CD4-positive, alpha-beta T cell treated with Interleukin-6 at 100 ng/mL for 8 hours (primary cell): ENCODE measurements at regions not wholly inside any gene's neighbourhood (a gene's known extent, or its start where the extent isn't known, plus 50 kb on each side); places are given as distances from the start of the nearest gene placed in this dataset.

Source experiments
- DNase-seq: peaks from one replicate; pipeline ENCODE4 v3.0.0-alpha.2; 2020; ENCODE audit warnings: mixed read lengths, low spot score

DNA sequence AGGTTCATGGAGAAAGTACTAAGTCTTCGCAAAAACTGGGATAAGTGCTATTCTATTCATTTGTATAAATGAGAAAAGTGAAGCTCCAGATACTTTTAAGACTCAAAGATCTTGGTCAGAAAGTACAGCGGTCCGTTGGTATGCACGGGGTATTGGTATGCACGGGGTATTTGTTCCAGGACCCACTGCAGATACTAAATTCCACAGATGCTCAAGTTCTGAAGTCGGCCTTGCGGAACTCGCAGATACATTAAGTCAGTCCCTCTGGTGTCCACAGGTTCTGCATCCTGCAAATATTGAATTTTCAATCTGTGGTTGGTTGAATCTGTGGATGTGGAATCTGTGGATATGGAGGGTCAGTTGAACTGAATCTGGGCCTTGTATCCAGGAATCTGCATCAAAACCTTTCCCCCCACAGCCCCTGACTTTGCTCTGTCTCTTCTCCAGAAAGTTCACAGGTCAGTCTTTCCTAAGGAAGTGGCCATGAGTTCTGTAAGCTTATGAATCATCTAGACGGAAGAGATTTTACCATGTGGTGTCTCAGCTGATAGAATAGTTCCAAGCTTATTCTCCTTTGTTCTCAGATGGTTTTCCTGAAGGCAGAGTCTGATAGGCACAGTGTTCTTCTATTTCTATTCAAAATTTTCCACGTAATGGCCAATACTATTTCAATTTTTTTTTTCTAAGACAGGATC, 274.7 kb downstream of the NEDD1 start:
- DNase-seq: no peak

DNA sequence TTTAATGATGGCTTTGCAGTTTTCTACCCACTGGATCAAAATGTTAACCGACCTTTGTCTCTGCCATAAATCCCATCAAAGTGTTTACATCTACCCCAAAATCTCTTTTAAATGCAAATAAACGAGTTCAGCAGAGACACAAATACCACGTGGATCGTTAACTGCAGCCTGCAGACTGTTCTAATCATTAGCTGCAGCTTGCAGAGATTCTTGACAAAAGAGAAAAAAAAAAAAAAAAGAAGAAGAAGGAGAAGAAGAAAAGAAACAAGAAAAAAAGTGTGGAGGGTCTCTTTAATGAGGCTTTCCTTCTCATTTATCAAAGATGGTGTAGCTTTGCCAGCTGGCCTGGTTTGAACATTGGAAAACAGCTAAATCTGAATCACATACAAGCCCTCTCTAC, 275.7 kb downstream of the NEDD1 start:
- DNase-seq: no peak

DNA sequence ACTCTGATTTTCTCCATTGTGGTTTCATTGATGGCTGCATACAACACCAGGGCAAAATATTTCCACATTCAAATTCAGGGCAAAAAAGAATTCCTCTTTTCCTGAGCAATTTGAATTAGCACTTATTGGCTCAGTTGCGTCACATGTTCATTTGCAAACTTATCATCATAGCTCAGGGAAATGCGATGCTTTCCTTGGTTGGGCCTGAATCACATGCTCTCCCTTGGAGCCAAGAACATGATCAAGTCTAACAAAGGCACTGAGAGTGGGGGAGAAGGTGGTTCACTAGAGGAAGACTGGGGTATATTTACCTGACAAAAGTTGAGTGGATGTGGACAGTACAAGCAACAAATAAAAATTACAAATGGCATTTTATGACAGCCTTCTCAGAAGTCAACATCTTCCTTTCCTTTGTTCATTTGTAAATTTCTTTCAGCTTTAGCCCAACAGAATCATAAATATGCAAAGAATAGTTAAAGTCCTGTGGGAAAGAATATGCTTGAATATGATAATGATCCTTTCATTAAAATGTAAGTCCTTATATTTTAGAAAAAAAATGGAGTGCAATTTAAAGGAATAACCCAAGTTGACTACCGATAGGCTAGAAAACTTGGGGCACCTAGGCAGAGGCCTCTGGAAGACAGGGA, 277.2 kb downstream of the NEDD1 start:
- no peak for DNase-seq

DNA sequence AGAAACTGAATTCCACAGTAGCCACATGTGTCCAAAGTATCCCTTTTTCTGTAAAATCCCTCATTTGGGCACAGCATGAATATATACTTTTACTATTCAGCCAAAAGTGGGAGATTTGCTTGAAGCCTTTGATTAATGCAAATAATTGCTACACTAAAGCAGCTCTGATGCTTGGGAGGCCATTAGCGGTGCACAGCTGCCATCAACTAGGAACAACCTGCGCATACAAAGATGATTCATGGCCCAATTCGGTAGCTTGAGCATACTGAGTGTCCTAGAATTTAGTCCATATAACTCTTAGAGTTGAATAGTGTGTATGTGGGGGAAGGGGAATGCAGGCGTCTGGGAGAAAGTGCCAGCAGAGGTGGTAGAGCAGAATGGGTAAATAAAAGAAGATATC, 277.0 kb upstream of the RMST start:
- DNase-seq: no peak

DNA sequence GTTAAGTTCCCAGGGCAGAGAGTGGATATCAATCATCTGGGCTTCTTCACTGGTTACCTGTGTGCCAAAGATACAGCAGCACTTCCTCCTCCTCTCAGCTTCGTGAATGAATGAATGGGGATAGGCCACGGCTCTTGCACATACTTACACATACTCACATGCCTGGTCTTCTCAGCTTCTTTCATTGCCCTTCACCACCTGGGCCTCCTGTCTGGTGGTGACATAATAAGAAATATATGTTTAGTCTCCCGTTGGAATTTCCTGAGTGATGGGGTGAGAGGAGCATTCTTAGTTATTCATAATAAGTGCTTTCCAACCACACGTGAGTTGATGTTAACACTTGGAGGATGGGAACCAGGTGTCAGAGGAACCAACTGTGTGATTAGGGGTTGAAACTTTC, 268.1 kb upstream of the RMST start:
- no peak for DNase-seq

DNA sequence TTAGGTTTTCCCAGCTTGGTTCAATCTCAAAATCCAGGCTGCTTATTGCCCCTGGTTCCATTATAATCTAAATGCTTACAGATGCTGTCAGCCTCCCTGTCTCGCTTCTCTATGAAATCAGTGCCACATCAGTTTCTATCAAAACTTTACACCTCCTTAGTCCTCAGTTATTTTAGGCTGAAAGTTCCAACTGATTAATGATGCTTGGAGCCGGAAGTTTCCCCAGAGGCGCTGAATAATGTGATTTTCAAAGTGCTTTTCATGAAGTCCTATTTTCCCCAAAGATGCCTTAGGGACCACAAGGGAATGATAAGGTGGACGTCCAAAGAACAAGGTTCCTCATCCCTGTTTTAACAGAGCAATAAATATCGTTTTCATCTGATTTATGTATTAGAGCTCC, 262.4 kb upstream of the RMST start:
- no peak for DNase-seq

DNA sequence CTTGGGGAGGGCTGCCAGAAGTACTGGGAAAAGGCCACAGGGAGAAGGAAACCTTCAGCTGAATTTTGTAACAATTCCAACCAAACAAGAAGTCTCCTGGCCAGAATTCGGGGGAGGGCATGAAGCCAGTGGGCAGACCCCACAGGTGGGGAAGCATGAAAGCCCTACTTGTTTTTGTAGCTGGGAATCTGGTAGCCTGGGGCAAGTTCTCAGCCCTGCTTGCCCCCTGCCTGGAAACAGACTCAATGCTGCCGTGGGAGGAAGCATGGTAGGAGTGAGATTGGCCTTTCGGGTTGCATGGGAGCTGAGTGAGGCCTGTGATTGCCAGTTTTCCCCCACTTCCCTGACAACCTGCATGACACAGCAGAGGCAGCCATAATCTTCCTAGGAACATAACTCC, 259.2 kb upstream of the RMST start:
- no peak for DNase-seq

DNA sequence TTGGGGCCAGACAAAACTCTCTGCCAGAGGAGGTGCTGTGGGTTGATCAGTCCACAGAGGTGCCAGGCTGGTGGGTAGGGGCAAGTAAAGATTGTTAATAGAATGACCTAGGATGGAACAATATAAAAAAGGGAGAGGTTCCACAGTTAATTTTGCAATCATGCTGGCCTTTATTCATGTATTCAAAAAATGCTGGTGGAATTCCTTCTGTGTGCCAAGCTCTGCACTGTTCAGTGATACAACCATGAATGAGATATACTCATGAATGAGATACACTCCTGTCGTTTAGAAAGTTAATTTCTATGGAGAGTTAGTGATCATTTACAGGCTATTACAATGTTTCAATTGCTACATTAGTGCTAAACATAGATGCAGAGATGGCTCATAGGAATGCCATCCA, 252.6 kb upstream of the RMST start:
- no peak for DNase-seq

DNA sequence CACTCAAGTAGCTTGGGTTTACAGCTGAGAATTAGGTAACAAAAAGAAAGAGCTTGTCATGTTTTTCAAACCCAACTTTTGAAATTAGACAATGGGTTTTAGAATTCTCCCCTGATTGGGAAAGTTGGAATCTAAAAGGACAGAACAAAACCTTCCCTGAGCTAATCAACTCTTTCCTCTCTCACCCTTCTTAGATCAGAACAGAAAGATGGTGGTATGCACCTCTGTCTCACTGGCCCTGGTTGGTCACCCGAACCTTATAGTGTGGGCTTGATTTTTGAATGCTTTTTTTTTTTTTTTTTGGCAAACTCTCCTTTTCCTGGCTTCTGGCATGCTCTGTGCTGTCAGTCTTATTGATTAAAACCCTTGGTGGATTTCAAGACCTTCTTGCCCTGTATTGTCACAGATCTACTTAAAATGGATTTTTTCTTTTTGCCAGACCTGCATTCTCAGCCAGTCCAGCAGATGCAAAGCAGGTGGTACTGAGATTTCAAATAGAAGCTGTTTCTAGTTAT, 251.1 kb upstream of the RMST start:
- no peak for DNase-seq

DNA sequence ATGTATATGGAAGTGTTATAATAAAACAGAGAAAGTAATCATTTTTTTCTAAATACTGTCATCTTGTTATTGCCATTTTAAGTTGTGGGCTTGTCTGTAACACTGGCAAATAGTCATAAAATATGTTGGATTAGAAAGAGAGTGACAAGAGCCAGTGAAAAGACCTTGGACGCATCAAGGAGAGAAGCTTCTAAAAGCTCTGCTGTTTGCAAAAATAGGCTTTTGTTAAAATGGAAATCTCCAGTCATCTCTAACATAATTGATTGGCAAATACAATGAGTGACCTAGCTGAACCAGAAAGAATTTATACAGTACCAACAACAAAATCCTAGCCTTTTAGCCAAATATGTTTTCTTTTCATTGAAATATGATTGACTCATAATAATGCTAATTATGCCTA, 245.8 kb upstream of the RMST start:
- DNase-seq: no peak

DNA sequence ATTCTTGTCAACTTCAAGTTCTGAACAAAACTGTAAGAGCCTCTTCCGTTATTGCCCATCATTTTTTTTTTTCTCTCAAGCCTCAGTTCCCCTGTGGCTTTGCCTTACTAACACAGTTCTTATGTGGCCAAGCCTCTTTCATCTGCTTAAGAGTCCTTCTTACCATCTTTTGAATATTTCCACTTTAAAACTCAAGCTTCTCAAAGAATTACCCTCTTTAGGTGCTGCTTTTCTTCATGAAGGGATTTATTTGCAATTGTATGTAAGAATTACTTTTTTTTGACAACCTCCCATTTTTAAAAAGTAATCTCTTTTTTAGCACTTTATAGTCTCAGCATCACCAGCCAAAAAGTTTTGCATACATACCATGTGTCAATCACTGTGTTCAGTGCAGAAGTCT, 240.2 kb upstream of the RMST start:
- DNase-seq: no peak

DNA sequence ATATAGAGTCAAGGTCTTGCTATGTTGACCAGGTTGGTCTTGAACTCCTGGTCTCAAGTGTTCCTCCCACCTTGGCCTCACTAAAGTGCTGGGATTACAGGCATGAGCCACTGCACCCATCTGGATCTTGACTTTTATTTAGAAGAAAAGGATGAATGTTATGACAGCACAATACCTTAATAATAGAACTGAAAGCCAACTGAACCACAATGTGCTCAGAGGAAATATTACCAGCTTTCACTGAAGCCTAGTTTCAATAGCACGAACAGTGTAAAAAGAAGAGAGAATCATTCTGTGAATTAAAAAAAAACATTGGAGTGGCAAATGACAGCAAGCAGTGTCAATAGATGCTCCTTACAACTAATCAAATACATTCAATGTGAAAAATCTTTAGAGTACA, 239.2 kb upstream of the RMST start:
- DNase-seq: no peak

DNA sequence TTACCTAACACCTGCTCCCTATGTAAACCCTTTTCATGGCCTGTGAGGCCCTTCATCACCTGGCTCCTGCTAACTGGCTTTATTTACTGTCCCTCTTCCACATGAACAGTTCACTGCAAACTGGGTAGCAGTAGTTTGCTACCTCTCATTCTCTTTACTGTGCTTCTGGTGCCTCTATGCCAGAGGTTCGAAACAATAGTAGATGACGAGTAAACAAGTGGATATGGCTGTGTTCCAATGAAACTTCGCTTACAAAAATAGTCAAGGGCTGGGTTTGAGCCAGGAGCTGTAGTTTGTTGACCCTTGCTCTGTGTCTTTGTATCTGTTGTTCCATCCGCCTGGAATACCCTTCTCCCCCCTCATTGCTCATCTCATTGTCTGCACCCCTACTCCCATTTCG, 233.6 kb upstream of the RMST start:
- DNase-seq: no peak

DNA sequence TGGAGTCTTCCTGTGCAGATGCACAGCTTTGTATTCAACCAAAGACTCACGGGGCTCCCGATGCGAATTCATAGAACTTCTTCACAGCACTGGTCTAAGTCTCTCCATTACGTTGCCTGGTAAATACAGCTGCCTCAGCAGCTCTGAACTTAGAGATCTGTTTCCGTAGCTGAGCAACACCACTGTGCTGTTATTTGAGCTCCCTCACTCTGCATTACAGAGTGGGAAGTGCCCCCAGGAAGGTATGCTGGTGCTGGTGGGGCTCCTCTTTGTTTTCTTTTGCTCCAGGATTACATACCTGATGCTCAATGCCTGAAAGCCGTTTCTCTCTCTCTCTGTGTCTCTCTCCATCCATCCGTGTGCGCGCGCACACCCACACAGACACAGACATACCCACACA, 227.5 kb upstream of the RMST start:
- no peak for DNase-seq

DNA sequence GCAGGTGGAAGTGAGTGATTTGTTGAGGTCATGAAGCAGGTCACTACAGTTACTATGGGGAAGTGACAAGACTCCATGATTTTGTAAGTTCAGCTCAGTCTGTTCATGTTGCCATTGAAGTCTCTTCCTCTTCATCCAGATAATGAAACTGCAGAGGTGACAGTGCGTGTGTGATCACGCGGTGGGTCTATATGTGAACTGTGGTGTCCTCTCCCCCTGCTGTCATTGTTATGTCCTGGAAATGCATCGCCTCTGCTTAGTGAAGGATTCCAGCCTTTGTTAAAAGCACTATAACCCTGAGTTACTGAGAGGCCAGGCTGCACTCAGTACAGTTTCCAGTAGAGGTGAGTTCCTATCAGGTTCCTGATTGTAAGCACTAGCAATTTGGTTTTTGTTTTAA, 216.2 kb upstream of the RMST start:
- no peak for DNase-seq

DNA sequence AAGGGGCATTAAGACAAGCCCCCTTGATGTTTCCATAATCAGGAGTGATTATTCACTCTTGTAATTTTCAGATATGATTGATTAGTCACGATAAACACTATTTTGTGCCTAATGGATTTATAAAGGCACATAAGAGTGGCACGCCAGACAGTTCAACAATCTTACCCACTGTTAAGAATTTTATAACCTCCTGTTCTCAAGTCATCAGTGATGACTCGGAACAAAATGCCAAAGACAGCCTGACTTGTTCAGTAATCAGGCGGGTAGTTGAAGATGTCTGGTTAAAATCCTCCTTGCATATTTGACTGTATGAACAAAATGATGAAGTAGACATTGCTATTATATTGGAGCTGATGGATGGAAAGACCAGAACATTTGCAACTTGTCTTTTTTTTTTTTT, 212.1 kb upstream of the RMST start:
- no peak for DNase-seq

DNA sequence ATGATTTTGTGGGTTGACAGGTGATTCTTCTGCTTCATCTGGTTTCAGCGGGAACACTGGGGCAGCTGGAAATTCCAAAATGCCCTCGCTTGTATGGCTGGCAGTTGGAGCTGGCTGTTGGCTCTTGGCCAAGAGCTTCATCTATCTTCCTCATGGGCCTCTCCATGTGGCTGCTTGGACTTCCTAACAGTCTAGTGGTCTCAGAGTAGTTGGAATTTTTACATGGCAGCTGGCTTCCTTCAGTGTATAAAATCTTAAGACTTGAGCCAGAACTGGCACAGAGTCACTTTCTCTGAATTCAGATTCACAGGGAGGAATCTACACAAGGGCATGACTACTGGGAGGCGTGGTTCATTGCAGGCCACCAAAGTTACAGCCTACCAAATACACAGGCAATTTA, 204.9 kb upstream of the RMST start:
- DNase-seq: no peak

DNA sequence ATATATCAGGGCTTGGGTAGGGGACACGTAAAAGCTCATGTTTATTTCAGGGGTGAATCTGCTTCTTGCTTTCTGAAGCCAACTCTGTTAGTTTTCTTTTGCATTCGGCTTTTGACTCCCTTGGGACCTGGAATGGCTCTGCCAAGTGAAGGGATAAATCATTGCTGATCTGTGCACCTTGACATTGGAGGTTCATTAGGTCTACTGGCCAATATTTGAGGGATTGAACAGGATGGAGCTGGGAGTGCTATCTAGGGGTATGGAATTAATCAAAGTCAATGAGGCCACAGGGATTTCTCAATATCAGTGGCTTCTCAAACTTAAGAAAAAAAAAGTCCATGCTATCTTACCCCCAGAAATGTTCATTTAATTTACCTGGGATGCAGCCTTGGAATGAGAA, 203.5 kb upstream of the RMST start:
- no peak for DNase-seq

DNA sequence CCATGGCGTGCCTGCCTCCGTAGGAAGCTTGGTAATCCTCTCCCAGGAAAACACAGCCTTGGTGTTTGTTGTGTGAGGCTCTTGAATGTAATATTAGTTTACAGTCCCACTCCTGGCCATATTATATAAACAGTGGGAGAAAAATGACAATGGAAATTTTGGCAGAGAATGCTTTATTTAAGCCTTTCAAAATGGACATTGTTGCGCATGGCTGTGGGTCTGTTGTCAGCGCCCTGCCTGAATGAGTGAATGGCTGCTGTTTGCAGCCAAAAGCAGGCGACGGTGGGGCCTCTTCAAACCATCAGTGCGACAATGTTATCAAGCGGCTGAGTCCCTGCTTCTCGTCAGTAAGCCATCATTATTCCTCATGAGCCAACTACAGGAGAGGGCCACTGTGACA, 201.8 kb upstream of the RMST start:
- DNase-seq: no peak

DNA sequence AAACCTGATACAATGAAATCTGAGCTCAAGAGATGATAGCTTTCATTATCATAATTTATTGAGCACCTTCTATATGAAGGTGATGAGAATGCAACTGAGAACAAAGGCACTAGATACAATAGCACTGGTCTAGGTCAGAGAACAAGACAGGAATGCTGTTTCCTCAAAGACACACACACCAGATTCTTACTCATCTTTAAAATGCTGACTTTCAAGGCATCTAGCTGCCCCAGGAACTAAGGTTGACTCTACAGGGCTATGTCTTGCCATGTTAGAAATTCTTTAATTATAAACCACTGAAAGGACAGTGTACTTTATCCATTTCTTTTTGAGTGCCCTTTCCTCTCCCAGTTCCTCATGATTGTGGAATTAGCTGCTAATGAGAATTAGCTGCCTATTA, 195.4 kb upstream of the RMST start:
- DNase-seq: no peak

DNA sequence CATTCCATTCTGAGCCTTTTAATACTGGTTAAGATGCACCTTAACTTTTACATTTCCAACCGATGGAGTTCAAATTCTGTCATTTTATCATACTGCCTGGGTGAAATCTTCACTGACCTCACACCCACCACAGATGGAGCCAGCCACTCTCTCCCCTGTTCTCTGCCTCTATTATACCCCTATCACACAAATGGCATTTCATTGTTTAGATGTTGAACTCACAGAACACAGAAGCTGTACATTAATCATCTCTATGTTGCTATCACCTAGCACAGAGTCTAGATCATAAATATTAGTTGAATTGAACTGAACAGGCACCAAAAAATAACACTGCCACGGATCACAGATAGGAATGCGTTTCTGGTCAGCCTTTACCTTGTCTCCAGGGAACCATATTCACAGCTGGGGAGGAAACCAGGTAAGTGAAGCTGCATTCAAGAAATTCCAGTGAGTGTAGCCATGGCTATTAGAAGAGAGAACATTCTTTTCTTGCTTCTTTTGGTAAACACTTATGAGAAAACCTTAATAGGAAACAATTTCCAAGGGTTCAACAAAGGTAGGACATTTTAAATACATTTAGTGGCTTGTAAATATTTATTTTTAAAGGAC, 194.9 kb upstream of the RMST start:
- no peak for DNase-seq

DNA sequence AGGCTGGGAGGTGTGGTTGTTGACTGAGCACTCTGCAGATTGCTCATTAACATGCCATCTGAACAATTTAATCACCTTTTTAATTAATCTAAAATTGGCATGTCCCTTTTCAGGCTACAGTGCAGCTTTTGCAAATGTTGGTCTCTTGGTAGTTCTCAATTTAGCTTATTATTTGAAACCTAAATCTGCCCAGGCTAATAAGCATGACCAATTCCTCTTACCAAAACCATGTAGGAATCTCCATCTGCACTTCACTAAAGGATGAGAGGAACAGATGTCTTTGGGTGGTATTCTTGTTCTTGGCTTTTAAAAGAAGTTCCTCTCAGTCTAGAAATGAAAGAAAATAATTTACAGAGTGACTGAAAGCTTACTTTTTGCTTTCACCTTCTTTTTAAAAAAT, 190.1 kb upstream of the RMST start:
- no peak for DNase-seq

DNA sequence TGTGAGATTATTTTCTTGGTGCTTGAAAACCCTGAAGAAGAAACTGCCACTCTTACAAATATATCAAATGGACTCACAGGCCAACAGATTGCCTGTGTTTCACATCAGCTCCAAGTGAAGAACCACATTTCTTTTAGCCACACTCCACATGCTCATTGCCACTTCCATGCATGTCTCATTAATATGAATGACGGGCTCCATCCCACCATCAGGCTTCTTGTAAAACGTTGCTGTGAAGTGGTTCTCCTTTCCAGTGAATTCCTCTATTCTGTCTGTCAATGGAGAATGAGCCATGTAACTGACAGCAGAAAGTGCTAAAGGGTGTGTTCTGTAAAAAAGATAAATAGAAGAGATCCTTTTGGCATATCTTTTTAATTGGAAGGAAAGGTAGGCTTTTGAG, 188.2 kb upstream of the RMST start:
- DNase-seq: no peak

DNA sequence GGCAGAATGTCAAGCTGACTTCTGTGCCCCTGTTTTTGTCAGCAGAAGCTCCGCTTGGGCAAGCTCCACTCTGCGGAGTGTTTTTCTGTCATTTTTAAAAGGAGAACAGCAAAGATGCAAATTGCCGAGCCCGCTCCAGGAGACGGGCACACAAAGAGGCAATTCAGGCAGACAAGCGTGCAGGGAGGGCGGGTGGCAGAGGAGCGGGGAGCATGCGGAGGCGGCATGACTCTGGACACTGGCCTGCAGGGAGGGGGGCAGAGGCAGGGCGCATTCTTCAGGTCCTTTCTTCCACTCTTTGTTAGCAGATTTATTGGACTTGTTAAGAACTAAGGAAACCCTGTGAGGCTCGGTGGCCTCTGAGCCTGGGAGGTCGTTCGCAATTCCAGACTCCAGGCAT, 187.3 kb upstream of the RMST start:
- DNase-seq: no peak
